ENCODE measurements at regions not wholly inside any gene's neighbourhood (a gene's known extent, or its start where the extent isn't known, plus 50 kb on each side); places are given as distances from the start of the nearest gene placed in this dataset.

DNA sequence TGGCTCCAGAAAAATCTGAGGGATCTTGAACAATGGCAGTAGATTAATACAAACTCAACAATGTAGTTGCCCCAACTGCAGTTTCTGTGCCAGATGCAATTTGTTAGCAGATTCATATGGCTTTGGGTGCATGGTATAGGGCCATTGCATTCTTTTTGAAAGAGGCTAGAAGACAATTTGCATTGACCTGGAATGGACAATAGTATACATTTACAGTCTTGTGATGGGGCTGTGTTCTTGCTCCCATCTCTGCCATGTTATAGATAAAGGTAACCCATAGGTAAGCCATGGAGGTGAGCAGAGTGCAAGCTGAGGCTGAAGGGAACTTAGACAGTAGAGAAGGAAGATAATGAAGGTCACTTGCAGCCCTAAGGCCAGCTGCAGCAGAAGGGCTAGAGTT is 50.1 kb upstream of the DIO3 start:
- no peak for DNase-seq

Data from effector CD8-positive, alpha-beta T cell (primary cell).